Panc1 (cell line): ENCODE measurements at regions not wholly inside any gene's neighbourhood (a gene's known extent, or its start where the extent isn't known, plus 50 kb on each side); places are given as distances from the start of the nearest gene placed in this dataset.

ENCODE experiments used
- ATAC-seq: fragments of 200-7000 bp; cut with Tn5 transposase; 2 replicates; pipeline ENCODE4 v1.9.1; 2020; ENCODE audit warnings: mild to moderate bottlenecking, moderate library complexity
- BruUV-seq: library from RNA; stranded (reverse); fragments of 400-500 nt; replicated peaks from 2 replicates; lab custom pipeline; 2021; lab: Mats Ljungman, UMichigan
- CTCF ChIA-PET: fragments of 300-600 bp; sonication (Branson Sonifier 250); formaldehyde crosslinking; loops from one replicate; lab custom pipeline; 2022; ENCODE audit warnings: antibody characterized with exemption; lab: Charles Lee
- POLR2A ChIA-PET: fragments of 300-600 bp; sonication (Branson Sonifier 250); formaldehyde crosslinking; loops from one replicate; lab custom pipeline; 2022; ENCODE audit warnings: antibody characterized with exemption; lab: Charles Lee
- DNase-seq: peaks from one replicate; pipeline ENCODE4 v3.0.0-alpha.2; 2010; ENCODE audit warnings: low read depth, low spot score
- H3K27ac ChIP-seq: 2 replicates; pipeline ENCODE4 v1.5.1; 2011; ENCODE audit warnings: mild to moderate bottlenecking, low read length, inconsistent platforms
- H3K27me3 ChIP-seq: fragments of 200-500 bp; sonication (Bioruptor generic); 2 replicates; pipeline ENCODE4 v1.6.0; 2014; ENCODE audit warnings: low read length, inconsistent platforms; ENCODE audit not compliant: control insufficient read depth, insufficient read depth
- H3K36me3 ChIP-seq: fragments of 200-500 bp; sonication (Bioruptor generic); 2 replicates; pipeline ENCODE4 v1.5.1; 2014; ENCODE audit warnings: inconsistent platforms, mild to moderate bottlenecking, low read length, moderate library complexity; ENCODE audit not compliant: control insufficient read depth, insufficient read depth
- H3K4me1 ChIP-seq: 2 replicates; pipeline ENCODE4 v1.5.1; 2011; ENCODE audit warnings: inconsistent platforms, mild to moderate bottlenecking, low read length, moderate library complexity; ENCODE audit not compliant: control insufficient read depth, insufficient read depth
- H3K4me3 ChIP-seq, 2 experiments: 2 replicates each; pipeline ENCODE4 v1.5.1; 2011 to 2012; ENCODE audit warnings: low read depth in 2 of 2, low read length in 2 of 2, mild to moderate bottlenecking in 2 of 2, inconsistent platforms in 1 of 2, moderate library complexity in 1 of 2
- H3K9me3 ChIP-seq: fragments of 200-500 bp; sonication (Bioruptor generic); 2 replicates; pipeline ENCODE4 v1.5.1; 2014; ENCODE audit warnings: low read depth, mild to moderate bottlenecking, inconsistent platforms, low read length, moderate library complexity; ENCODE audit not compliant: control insufficient read depth, insufficient read depth
- POLR2AphosphoS5 ChIP-seq: IDR thresholded peaks from 2 replicates; pipeline ENCODE4 v1.6.1; 2012; ENCODE audit warnings: mild to moderate bottlenecking, low read depth, low read length, moderate library complexity
- SIN3A ChIP-seq: IDR thresholded peaks from 2 replicates; pipeline ENCODE4 v1.6.1; 2012; ENCODE audit warnings: low read depth, mild to moderate bottlenecking, low read length, moderate library complexity, borderline replicate concordance; ENCODE audit not compliant: insufficient read depth
- TCF7L2 ChIP-seq: IDR thresholded peaks from 2 replicates; pipeline ENCODE4 v1.6.1; 2011; ENCODE audit warnings: mild to moderate bottlenecking, low read depth, low read length, inconsistent platforms
- in situ Hi-C: cut with HindIII; loops from 2 replicates; pipeline ENCODE4 v1.10.0; 2016; ENCODE audit warnings: low sequenced_read_pairs, low pct_unique_long_range_greater_than_20kb
- intact Hi-C: fragments of 100-400 bp; cut with micrococcal nuclease; formaldehyde crosslinking; loops from one replicate; pipeline ENCODE4 v1.10.0; 2022; ENCODE audit not compliant: unreplicated experiment
- TF ChIP-seq, protein P1 (sequence below), 2 experiments: IDR thresholded peaks; 2 replicates each; pipeline ENCODE4 v1.6.1; 2011 to 2012; ENCODE audit warnings: low read depth in 2 of 2, control low read depth in 1 of 2, low read length in 1 of 2, mild to moderate bottlenecking in 1 of 2, moderate library complexity in 1 of 2; ENCODE audit not compliant: insufficient read depth in 1 of 2
- TF ChIP-seq, protein P2 (sequence below): fragments of 450-650 bp; IDR thresholded peaks from 2 replicates; pipeline ENCODE4 v1.5.1; 2017; ENCODE audit warnings: mild to moderate bottlenecking

DNA sequence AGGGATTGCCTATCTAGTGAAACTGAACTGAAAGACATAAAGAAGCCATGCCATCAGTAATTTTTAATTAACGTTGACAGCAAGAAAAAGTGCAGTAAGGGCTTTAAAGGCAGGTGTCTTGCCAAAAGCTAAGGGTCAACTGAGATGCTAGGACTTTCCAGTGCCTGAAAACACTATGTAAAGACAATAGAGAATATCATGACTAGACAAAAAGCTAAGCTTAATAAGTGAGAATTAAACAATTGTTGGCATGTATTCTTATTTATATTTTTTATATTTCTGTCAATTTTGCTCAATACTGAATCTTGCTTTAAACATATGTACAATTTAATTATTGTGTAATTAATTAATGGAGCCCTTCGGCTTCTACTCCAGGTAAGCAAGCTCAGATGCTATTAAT is 803.1 kb downstream of the IGSF11 start:
- no peak for TF ChIP-seq SIN3A
- TF ChIP-seq POLR2AphosphoS5 = no peak
- no peak for TF ChIP-seq TCF7L2
- TF ChIP-seq, protein P1, sequence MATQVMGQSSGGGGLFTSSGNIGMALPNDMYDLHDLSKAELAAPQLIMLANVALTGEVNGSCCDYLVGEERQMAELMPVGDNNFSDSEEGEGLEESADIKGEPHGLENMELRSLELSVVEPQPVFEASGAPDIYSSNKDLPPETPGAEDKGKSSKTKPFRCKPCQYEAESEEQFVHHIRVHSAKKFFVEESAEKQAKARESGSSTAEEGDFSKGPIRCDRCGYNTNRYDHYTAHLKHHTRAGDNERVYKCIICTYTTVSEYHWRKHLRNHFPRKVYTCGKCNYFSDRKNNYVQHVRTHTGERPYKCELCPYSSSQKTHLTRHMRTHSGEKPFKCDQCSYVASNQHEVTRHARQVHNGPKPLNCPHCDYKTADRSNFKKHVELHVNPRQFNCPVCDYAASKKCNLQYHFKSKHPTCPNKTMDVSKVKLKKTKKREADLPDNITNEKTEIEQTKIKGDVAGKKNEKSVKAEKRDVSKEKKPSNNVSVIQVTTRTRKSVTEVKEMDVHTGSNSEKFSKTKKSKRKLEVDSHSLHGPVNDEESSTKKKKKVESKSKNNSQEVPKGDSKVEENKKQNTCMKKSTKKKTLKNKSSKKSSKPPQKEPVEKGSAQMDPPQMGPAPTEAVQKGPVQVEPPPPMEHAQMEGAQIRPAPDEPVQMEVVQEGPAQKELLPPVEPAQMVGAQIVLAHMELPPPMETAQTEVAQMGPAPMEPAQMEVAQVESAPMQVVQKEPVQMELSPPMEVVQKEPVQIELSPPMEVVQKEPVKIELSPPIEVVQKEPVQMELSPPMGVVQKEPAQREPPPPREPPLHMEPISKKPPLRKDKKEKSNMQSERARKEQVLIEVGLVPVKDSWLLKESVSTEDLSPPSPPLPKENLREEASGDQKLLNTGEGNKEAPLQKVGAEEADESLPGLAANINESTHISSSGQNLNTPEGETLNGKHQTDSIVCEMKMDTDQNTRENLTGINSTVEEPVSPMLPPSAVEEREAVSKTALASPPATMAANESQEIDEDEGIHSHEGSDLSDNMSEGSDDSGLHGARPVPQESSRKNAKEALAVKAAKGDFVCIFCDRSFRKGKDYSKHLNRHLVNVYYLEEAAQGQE (IDR thresholded peaks at IDR 0.05; ENCODE audit: insufficient read depth in 1 of 2, low read depth in 2 of 2, low read length in 1 of 2) = no peak
- TF ChIP-seq, protein P2, sequence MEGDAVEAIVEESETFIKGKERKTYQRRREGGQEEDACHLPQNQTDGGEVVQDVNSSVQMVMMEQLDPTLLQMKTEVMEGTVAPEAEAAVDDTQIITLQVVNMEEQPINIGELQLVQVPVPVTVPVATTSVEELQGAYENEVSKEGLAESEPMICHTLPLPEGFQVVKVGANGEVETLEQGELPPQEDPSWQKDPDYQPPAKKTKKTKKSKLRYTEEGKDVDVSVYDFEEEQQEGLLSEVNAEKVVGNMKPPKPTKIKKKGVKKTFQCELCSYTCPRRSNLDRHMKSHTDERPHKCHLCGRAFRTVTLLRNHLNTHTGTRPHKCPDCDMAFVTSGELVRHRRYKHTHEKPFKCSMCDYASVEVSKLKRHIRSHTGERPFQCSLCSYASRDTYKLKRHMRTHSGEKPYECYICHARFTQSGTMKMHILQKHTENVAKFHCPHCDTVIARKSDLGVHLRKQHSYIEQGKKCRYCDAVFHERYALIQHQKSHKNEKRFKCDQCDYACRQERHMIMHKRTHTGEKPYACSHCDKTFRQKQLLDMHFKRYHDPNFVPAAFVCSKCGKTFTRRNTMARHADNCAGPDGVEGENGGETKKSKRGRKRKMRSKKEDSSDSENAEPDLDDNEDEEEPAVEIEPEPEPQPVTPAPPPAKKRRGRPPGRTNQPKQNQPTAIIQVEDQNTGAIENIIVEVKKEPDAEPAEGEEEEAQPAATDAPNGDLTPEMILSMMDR = no peak
- ATAC-seq (no peak), DNase-seq (no peak)
- Histone ChIP-seq H3K4me3 (no peak overlapping the region), H3K9me3 (0 out of 2 replicates have a peak, but pooled peaks cover 5% of the 10 kb centered on the region), H3K4me1 (no peaks in the 10 kb centered on the region), H3K27me3 (no peaks in the 10 kb centered on the region), H3K36me3 (no peaks in the 10 kb centered on the region), H3K27ac (no peak overlapping the region)
- in situ Hi-C loops = no loop called here
- CTCF ChIA-PET = no interaction called here
- intact Hi-C loops = no loop called here
- no TSS peak for BruUV-seq
- POLR2A ChIA-PET = no interaction called here

DNA sequence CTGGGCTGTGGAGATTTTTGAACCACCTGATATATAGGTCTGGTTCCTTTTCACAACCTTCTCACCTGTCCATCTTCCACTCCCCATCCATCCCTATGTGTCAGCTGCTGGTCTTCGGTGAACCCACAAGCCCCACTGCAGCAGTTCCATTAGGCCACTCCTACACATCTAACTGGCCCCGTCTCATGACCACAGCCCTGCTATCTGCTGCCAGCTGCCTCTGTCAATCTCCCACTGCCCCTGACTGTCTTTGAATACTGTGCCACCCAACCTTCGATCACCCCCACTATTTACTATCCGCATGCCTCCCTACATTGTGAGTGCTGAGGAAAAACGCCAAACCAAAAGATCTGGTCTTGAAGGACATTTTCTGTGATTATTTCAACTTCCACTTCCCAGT is 795.4 kb downstream of the IGSF11 start:
- ChIA-PET POLR2A (no interaction called here), CTCF (no interaction called here)
- intact Hi-C loops (no loop called here), in situ Hi-C loops (no loop called here)
- no peaks in the 10 kb centered on the region for H3K27me3 ChIP-seq
- peaks cover 5% of the 10 kb centered on the region; the same call in 1 of the 2 replicates for H3K9me3 ChIP-seq
- no peaks in the 10 kb centered on the region for H3K36me3 ChIP-seq
- H3K27ac ChIP-seq = no peak overlapping the region
- BruUV-seq = no TSS peak
- no peak for DNase-seq
- no peak for ATAC-seq
- no peaks in the 10 kb centered on the region for H3K4me1 ChIP-seq
- H3K4me3 ChIP-seq = no peak overlapping the region
- no peak for TF ChIP-seq POLR2AphosphoS5
- TF ChIP-seq SIN3A = no peak
- TF ChIP-seq, protein P2 = no peak
- TF ChIP-seq TCF7L2 = no peak
- TF ChIP-seq, protein P1 (IDR thresholded peaks at IDR 0.05; ENCODE audit: insufficient read depth in 1 of 2, low read depth in 2 of 2, low read length in 1 of 2) = no peak
